ENCODE measurements at regions not wholly inside any gene's neighbourhood (a gene's known extent, or its start where the extent isn't known, plus 50 kb on each side); places are given as distances from the start of the nearest gene placed in this dataset.

- TF ChIP-seq CTCF (conservative IDR thresholded peaks at IDR 0.05) (no peak), ZFX (IDR thresholded peaks at IDR 0.05) (no peak)
Measured at GRCh38 chr6:7475081-7475480, 66.4 kb upstream of the DSP start.
